Large intestine (tissue), 3 donors: ENCODE measurements at regions not wholly inside any gene's neighbourhood (a gene's known extent, or its start where the extent isn't known, plus 50 kb on each side); places are given as distances from the start of the nearest gene placed in this dataset.

Experiments used
- DNase-seq, 2 donors: peaks; one replicate each; pipeline versions ENCODE4 v3.0.0 to v3.0.0-alpha.2; 2013
- H3K27ac ChIP-seq: one replicate; pipeline ENCODE4 v1.5.1; 2013; ENCODE audit warnings: low read length
- H3K27me3 ChIP-seq: 2 replicates; pipeline ENCODE4 v1.6.1; 2013; ENCODE audit warnings: low read length; ENCODE audit not compliant: control insufficient read depth, insufficient read depth
- H3K36me3 ChIP-seq: 2 replicates; pipeline ENCODE4 v1.6.1; 2013; ENCODE audit warnings: low read length; ENCODE audit not compliant: control insufficient read depth, insufficient read depth
- H3K4me1 ChIP-seq: one replicate; pipeline ENCODE4 v1.6.1; 2013; ENCODE audit warnings: low read length; ENCODE audit not compliant: control insufficient read depth, insufficient read depth
- H3K4me3 ChIP-seq: one replicate; pipeline ENCODE4 v1.5.1; 2013; ENCODE audit warnings: low read length
- H3K9me3 ChIP-seq: one replicate; pipeline ENCODE4 v1.6.1; 2013; ENCODE audit warnings: mild to moderate bottlenecking, low read depth, low read length, moderate library complexity; ENCODE audit not compliant: control insufficient read depth
- WGBS: methylation state at CpG from one replicate; pipeline ENCODE4 v1.1.5; 2013; ENCODE audit warnings: low lambda C conversion rate; ENCODE audit not compliant: insufficient coverage; 5-methylcytosine and 5-hydroxymethylcytosine counted together

DNA sequence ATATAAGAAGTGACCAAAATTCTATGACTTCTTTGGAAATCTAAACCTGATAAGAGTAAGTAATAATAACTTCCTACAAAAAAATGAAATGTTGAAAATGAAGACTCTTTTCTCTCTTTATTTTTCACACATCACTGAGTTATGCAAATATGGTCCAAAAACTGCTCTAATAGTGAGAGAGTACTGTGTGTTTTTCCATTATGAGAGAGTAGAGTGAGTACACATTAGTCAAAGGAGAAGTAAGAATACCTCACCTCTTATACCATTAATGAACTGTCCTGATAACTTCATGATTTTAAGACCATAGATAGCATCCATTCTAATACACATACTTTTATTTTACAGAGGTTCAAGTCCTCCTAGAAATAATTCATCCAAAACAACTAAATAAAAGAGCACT, 1310.2 kb downstream of the SI start:
- no peak for DNase-seq
- no peaks in the 10 kb centered on the region for H3K9me3 ChIP-seq
- no peak overlapping the region for H3K4me3 ChIP-seq
- no peaks in the 10 kb centered on the region for H3K4me1 ChIP-seq
- no peak overlapping the region for H3K27ac ChIP-seq
- H3K27me3 ChIP-seq = no peaks in the 10 kb centered on the region
- no peaks in the 10 kb centered on the region for H3K36me3 ChIP-seq

DNA sequence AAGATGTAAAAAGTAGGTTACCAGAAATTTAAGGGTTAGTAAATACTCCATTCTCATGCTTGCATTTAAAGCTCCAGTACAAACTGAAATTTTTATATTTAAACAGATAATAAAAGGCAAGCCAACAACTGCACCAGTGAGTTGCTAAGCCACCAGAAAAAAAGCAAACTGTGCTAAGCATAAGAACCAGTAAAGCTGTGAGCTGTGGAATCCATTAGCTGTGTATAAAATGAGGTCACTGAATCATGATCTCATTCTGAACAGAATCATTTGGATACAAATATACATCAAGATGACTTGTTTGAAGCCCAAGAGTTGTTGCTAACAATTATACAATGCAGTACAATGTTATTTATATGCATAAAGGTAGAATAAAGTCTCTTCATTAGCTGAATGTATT, 1312.2 kb downstream of the SI start:
- H3K4me1 ChIP-seq = no peaks in the 10 kb centered on the region
- H3K9me3 ChIP-seq = no peaks in the 10 kb centered on the region
- DNase-seq = no peak
- no peak overlapping the region for H3K27ac ChIP-seq
- no peak overlapping the region for H3K4me3 ChIP-seq
- no peaks in the 10 kb centered on the region for H3K27me3 ChIP-seq
- no peaks in the 10 kb centered on the region for H3K36me3 ChIP-seq

DNA sequence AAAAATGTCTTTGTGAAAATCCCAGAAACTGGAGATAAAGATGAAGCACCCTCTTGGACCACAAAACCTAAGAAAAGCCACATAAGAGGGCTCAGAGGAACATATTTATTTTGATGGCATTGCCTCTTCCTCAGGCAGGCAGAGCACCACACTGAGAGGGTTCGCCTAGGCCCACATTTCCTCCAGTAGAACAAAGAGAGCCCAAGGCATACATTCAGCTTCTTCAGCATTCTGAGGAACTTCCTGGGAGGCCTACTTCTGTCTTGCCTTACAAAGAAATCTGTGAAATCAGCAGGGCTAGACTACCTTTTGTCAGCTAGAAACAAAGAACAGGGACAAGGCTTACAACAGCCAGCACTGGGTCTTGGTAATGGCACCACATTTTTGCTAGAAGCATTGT, 1325.3 kb downstream of the SI start:
- no peak for DNase-seq
- Histone ChIP-seq H3K4me1 (no peaks in the 10 kb centered on the region), H3K4me3 (no peak overlapping the region), H3K9me3 (no peaks in the 10 kb centered on the region), H3K27ac (no peak overlapping the region), H3K36me3 (no peaks in the 10 kb centered on the region), H3K27me3 (no peaks in the 10 kb centered on the region)
- WGBS = no CpG with 5 or more reads among the region's 1 CpG

DNA sequence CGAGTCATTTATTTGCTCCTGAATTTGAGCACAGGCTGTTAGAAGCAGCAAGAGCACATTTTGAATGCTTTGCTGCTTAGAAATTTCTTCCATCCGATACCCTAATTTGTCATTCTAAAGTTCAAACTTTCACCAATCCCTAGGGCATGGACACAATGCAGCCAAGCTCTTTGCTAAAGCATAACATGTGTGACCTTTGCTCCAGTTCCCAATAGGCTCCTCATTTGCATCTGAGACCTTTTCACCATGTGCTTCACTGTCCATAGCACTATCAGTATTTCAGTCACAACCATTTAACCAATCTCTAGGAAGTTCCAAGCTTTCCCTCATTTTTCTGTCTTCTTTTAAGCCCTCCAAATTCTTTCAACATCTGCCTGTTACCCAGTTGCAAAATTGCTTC, 1333.1 kb downstream of the SI start:
- 100% methylated on average over 2 of the region's 2 CpGs for WGBS
- H3K36me3 ChIP-seq = no peaks in the 10 kb centered on the region
- no peaks in the 10 kb centered on the region for H3K27me3 ChIP-seq
- H3K4me3 ChIP-seq = no peak overlapping the region
- no peak for DNase-seq
- no peak overlapping the region for H3K27ac ChIP-seq
- H3K4me1 ChIP-seq = no peaks in the 10 kb centered on the region
- H3K9me3 ChIP-seq = no peaks in the 10 kb centered on the region

DNA sequence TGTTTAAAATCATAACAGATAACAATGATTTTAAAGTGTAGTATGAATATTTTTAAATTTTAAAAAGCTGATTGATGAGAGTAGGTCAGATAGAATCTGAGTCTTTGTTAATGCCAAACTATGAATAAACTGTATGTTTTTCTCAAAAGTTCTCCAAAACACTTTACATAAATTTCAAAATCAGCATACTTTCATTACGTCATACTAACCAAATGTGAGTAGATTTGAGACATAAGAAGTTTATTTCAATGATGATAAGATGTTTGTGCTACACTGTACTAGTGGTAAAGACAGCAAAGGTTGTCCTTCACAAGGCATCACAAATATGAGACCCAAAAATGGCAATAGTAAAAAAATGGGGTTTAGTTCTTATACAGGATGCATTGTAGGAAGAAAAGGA, 1342.9 kb downstream of the SI start:
- no peaks in the 10 kb centered on the region for H3K4me1 ChIP-seq
- no peak for DNase-seq
- H3K9me3 ChIP-seq = no peaks in the 10 kb centered on the region
- H3K27me3 ChIP-seq = no peaks in the 10 kb centered on the region
- H3K27ac ChIP-seq = no peak overlapping the region
- no peaks in the 10 kb centered on the region for H3K36me3 ChIP-seq
- H3K4me3 ChIP-seq = no peak overlapping the region
- WGBS = 100% methylated on average over 1 of the region's 1 CpG

DNA sequence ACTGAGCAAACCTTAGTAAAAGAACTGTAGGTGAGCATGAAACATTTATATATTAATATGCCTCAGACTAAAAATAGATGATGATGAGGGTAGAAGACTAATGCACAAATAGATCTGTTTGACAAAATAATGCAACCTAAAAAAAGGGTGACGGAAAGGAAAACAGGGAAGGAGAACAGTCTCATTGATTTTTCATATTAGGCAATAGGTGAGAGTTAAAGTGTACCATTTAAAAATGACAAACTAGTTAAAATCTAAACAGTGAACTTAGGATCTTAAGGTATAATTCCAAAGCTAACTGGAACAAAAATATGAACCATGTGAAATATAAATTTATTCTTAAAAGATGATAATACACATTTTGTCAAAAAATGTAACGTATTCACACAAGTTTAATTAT, 1347.6 kb downstream of the SI start:
- no peaks in the 10 kb centered on the region for H3K9me3 ChIP-seq
- 75% methylated on average over 2 of the region's 2 CpGs for WGBS
- DNase-seq = no peak
- no peaks in the 10 kb centered on the region for H3K4me1 ChIP-seq
- no peaks in the 10 kb centered on the region for H3K27me3 ChIP-seq
- H3K4me3 ChIP-seq = no peak overlapping the region
- H3K27ac ChIP-seq = no peak overlapping the region
- no peaks in the 10 kb centered on the region for H3K36me3 ChIP-seq

DNA sequence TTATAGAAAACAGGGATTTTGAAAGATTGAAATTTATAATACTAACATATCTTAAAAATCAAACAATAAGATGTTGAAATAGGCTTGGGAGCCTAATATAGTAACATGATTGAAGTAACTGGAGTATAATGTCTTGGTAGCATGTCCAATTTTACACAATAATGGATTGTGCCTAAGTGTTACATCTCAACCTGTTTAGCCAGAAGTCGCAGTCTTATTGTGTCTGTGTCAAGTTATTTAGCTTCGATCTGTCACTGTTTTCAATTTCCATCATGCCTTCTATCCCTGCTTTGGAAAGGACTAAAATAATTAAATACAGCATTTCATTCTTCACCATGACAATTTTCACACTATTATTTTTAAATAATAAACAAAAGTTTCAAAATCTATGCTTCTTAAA, 1352.2 kb downstream of the SI start:
- whole genome bisulfite sequencing = no CpG with 5 or more reads among the region's 2 CpGs
- H3K27me3 ChIP-seq = no peaks in the 10 kb centered on the region
- no peaks in the 10 kb centered on the region for H3K4me1 ChIP-seq
- no peak for DNase-seq
- no peaks in the 10 kb centered on the region for H3K36me3 ChIP-seq
- H3K27ac ChIP-seq = no peak overlapping the region
- H3K4me3 ChIP-seq = no peak overlapping the region
- H3K9me3 ChIP-seq = no peaks in the 10 kb centered on the region

DNA sequence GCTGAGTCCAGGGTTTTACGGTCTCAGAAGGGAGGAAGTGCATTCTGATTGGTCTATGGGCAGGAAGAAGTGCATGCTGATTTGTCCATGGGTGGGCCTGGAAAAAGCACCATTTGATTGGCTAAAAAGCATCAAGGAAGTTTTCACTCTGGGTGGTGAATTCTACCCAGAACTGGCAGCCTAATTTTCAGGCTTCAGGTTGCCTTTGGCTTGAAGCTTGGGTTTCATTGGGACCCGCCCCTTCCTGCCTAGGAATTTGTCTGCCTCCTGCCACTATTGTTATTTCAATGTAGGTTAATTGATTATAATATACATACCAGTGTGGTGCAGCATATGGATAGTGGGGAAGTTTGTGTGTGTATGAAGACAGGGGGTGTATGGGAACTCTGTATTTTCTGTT, 1355.9 kb downstream of the SI start:
- no peak overlapping the region for H3K27ac ChIP-seq
- DNase-seq = no peak
- WGBS = 100% methylated on average over 1 of the region's 2 CpGs
- H3K9me3 ChIP-seq = no peaks in the 10 kb centered on the region
- no peaks in the 10 kb centered on the region for H3K4me1 ChIP-seq
- H3K4me3 ChIP-seq = no peak overlapping the region
- H3K27me3 ChIP-seq = no peaks in the 10 kb centered on the region
- no peaks in the 10 kb centered on the region for H3K36me3 ChIP-seq

DNA sequence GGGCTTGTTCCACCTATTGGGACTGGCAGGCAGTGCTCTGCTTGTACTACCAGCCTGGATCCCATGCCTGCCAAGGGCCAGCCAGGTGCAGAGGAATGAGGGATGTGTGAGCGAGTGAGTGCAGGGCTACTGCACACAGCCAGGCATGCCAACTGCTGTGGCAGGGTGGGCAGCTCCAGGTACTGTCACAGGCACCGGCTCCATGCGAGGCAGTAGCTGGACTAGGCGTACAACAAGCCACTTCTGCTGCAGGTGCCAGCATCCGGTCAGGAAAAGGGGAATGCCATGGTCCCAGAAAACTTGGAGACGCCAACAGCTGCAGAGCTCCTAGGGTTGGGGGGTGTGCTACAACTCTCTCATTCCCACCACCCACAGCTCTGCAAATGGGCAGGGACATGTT, 1356.7 kb downstream of the SI start:
- DNase-seq = no peak
- Histone ChIP-seq H3K4me3 (no peak overlapping the region), H3K4me1 (no peaks in the 10 kb centered on the region), H3K27me3 (no peaks in the 10 kb centered on the region), H3K36me3 (no peaks in the 10 kb centered on the region), H3K9me3 (no peaks in the 10 kb centered on the region), H3K27ac (no peak overlapping the region)
- WGBS = no CpG with 5 or more reads among the region's 6 CpGs

DNA sequence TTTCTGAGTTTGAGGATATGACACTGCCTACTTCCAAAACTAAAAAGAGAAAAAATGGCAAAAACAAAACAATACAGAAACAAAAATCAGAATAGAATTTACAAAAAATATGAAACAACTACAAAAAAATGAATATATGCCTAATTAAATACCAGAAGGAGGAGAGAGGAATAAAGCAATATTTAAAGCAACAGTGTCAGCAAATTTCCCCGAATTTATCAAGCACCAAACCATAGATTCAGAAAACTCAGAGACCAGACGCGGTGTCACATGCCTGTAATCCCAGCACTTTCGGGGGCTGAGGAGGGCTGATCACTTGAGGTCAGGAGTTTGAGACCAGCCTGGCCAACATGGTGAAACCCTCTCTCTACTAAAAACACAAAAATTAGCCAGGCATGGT, 1360.9 kb downstream of the SI start:
- no peak overlapping the region for H3K27ac ChIP-seq
- WGBS = no CpG with 5 or more reads among the region's 4 CpGs
- no peak for DNase-seq

DNA sequence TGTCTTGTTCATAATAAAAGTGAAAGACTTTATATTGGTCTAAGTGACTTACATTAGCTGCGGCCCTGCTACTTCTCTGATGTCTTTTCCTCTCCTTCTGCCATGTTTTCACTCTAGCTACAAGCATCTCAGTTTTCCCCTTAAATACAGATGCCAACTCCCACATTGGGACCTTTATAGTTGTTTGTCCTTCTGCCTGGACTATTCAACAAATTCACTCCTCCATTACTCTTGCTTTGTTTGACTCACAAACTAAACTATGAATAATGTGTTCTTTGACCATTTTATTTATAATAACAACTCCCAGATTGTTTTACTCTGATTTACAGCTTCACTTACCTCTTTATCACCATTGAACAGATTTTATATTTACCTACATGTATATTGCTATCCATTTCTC, 1369.9 kb downstream of the SI start:
- Histone ChIP-seq H3K27me3 (no peaks in the 10 kb centered on the region), H3K4me3 (no peak overlapping the region), H3K4me1 (no peaks in the 10 kb centered on the region), H3K36me3 (no peaks in the 10 kb centered on the region), H3K9me3 (no peaks in the 10 kb centered on the region), H3K27ac (no peak overlapping the region)
- DNase-seq = no peak
- WGBS = no CpG with 5 or more reads among the region's 1 CpG

More for the DNA sequence above, 1360.9 kb downstream of the SI start:
- H3K9me3 ChIP-seq = no peaks in the 10 kb centered on the region
- no peak overlapping the region for H3K4me3 ChIP-seq
- H3K27me3 ChIP-seq = no peaks in the 10 kb centered on the region
- no peaks in the 10 kb centered on the region for H3K36me3 ChIP-seq
- H3K4me1 ChIP-seq = no peaks in the 10 kb centered on the region

DNA sequence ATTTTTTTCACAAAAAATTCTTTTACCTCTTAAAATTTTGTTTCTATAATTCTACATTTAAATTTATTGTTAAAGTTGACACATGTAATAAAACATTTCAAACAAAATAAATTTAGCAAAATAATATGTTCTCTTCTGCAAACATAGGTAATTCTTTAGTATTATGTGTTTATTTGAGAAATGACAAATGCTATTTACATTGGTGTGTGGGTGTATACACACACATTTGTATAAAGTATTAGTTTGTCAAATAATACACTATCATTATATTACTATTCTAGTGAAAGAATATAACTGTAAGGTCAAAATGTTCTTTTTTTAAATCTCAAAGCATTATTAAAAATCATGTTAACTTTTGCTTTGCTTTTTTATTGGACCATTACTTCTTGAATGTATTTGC, 1370.6 kb downstream of the SI start:
- H3K27ac ChIP-seq = no peak overlapping the region
- H3K36me3 ChIP-seq = no peaks in the 10 kb centered on the region
- no peak overlapping the region for H3K4me3 ChIP-seq
- no peaks in the 10 kb centered on the region for H3K9me3 ChIP-seq
- H3K27me3 ChIP-seq = no peaks in the 10 kb centered on the region
- H3K4me1 ChIP-seq = no peaks in the 10 kb centered on the region
- DNase-seq = no peak
